GM21390 (cell line): ENCODE measurements at regions not wholly inside any gene's neighbourhood (a gene's known extent, or its start where the extent isn't known, plus 50 kb on each side); places are given as distances from the start of the nearest gene placed in this dataset.
"Not testable (repeated sequence)": the region's sequence is repeated elsewhere in the genome, so short reads cannot be mapped to it uniquely, and the experiment has no call there.

ENCODE experiments used
- ATAC-seq: cut with Tn5 transposase; IDR thresholded peaks from one replicate; pipeline ENCODE4 v1.9.1; 2021; ENCODE audit not compliant: unreplicated experiment

DNA sequence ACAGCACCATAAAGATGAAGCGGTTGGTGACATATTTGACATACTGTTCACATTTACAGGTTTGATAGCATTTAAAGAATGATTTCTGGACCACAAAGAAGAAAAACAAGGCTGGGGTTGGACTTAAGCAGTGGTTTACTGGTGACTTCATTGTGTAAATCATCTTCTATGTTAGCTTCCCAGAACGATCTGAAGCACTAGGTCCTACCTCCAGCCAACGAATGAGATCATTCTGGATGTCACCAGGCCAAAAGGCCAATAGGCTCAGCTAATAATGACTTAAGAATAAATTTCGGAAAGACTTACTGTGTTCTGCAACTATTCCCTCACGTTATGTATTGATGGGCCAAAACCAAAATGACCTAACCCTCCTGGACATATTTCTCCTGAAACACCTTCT is 675.3 kb upstream of the CCNG1 start:
- no peak for ATAC-seq

DNA sequence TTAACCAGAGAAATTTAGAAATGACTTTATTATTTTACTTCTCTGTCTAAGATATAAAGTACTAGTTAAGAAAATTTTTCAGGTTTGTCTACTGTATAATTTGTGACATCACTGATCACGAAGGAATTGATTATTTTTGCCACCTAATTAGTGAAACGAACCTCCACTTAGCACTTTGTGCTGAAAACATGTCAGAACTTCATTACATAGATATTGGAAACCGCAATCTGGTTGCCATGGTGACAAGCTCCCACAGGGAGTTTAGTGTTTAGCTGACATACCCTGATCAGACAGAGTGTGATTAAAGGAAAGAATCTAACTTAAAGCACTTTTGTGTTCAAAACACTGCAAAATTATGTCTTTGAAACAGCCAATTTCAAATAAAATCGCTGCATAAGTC is 668.4 kb upstream of the CCNG1 start:
- no peak for ATAC-seq

DNA sequence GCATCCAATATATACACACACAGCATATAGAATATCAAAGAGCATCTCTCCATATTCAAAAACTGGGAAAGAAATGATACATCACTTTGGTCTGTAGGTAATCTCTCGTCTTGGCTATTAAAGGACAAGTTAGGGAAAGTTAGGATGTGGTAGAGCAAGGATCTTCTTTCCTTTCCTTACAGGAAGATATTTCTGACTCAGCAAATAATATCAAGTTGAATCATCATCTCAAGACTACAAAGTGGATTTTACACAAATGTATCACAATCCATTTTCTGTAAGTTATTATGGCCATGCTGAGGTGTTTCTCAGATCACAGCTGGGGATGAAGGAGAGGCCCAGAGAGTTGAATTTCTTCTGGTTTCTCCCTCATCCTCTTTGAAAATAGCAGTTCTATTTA is 651.7 kb upstream of the CCNG1 start:
- ATAC-seq: no peak

DNA sequence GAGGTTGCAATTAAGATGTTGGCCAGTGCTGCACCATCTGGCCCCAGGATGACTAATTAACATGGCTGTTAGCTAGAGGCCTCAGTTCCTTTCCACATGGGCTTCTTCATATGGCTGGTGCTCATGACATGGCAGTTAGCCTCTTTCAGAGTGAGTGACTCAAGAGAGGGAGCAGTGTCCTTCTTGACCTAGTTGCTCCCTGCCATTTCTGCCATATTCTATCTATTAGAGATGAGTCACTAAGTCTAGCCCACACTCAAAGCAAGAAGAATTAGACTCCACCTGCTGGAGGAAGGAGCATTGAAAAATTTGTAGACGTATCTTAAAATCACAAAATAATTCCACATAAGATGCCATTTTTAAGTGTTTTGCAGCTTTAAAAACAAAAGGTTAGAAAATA is 651.2 kb upstream of the CCNG1 start:
- no peak for ATAC-seq

DNA sequence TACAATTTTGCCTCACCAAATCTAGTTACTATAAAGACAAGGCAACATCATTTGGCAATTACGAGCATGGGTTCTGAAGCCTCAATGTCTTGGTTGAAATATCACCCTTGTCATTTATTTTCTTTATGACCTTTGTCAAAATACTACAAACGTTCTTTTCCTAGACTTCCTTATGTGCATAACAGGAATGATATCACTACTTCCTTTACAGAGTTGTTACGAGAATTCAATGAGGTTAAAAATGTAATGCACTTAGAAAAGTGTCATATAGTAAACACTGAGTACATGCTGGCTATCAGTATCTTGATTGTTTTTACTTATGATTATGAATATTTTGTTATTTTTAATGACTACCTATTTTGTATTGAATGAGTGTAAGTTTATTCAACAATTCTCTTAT is 640.9 kb upstream of the CCNG1 start:
- no peak for ATAC-seq

DNA sequence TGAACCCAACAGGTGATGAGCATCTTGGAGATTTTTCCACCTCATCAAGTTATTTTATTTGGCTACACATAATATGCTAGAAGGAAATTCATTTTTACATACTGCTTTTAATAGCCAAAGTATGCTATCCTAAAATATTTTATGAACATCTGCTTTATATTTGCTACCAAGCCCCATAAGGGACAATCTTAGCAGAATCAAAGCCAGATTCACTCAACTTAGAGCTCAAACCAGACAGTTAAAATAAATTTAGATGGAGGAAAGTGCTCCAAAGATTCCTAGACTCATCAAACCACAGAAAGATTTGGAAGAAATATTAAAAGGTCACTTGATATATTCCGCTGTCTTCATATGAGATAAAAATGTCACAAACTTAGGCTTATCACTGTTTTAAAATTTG is 637.1 kb upstream of the CCNG1 start:
- no peak for ATAC-seq

DNA sequence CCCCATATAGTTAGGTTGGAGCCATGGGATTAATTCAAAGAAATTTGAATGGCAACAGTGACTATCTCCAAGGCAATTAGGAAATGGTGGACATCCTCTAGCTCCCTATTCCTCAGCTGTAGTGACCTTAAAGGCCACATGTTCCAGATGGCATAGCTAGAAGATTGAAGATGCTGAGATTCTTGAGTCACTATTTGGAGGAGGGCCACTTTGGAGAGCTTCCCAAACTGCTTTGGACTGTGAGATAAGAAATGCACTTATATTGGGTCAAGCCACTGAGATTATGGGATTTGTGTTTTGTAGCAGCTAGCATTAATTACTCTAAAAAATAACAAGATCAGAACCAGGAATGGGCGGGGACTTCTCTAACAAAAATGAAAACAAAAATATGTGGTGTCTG is 636.2 kb upstream of the CCNG1 start:
- no peak for ATAC-seq

DNA sequence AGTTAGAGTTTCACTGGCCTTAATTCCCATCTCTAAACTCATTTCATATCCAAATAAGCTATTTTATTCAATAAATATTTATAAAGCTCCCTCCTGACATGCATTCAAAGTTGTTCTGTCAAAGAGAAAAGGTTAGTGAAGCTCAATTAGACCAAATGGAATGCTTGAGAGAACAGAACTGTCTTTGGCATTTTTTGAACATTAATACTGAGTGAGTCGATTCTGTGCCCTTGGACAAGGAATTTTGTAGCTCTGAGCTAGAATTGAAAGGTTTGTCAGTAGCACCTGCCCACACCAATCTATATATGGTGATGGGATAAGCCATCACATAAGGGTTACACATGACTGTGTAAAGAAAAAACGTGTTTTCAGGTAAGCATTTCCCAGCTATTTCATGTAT is 631.2 kb upstream of the CCNG1 start:
- ATAC-seq: no peak

DNA sequence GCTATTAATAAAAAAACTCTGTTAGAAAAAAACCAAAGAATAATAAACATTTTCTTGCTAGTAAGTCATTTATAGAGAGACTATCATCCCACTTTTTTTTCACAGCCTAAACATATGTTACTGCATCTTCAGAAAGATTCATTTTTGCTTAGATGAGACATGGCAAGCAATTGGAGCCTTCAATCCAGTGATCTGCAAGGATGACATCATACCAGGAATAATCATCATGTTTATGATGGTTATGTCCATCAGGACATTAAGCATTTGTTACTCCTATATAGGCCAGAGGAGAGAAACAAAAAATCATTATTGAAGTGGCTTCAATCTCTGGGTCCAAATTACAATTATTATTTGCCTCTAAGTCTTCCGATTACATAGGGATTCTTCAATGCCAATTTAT is 626.3 kb upstream of the CCNG1 start:
- ATAC-seq: no peak

DNA sequence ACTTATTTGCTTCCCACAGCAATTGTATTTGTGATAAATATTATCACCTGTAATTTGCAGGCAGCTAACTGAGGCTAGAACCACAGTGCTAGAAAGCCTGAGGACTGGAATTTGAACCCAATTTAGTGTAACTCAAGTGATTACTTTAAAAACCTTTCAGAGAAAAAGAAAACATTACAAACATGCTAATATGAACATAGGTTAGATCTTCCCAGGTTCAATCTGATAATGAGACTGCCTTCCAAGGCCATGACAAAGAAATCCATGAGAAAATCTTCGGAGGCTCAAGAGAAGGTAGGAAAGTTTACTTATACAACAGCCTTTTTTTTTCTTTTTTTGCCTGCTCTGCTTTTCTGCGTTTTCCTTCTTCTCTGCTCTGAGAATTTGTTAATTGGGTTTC is 620.6 kb upstream of the CCNG1 start:
- no peak for ATAC-seq

DNA sequence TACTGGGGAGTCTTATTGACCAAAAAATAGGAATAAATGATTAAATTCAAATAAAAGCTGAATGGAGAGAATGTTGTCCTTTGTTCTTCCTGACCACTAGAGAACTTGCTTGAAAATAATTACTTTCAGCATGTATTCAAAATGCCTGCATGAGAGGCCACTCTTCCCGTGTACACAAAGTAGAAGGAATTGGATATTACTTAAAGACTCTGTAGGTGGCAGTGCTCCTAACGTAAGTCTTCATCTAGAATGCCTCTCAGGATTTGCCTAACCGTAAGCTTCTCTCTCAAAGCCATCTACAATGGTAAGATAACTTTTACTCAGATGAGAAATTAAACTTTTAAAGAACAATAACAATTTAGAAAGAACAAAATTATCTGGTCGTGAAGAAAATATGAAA is 620.0 kb upstream of the CCNG1 start:
- ATAC-seq: no peak

DNA sequence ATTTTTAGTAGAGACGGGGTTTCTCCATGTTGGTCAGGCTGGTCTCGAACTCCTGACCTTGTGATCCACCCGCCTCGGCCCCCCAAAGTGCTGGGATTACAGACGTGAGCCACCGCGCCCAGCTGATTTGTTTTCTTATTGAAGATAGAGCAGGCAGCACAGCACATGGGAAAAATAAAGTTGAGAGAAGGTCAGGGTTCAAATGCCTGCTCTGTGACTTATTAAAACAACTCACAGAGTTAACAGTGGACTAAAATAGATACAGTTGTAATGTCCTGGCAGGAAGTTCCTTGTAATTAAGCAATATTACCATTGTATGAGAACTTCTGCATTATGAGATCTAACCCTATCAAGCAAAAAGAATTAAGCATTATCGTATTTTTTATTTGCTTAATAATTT is 615.7 kb upstream of the CCNG1 start:
- not testable (repeated sequence) for ATAC-seq

DNA sequence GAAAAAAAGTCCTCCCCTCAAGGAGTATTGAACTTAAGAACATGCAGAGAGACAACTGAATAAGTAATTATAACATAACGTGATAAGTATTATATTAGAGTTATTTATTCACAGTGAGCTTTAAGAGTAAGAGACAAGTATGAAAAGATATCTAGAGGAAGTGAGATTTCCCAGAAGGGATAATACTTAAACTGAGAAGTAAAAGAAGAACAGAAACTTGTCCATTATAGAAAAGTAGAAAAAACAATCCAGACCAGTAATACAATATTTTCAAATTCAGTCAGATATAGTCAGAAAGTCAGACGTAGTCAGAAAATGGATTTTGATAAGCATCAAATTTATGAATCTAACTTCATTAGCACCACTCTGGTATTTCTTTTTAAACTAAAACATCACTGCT is 613.0 kb upstream of the CCNG1 start:
- ATAC-seq: peak; percentile 77

DNA sequence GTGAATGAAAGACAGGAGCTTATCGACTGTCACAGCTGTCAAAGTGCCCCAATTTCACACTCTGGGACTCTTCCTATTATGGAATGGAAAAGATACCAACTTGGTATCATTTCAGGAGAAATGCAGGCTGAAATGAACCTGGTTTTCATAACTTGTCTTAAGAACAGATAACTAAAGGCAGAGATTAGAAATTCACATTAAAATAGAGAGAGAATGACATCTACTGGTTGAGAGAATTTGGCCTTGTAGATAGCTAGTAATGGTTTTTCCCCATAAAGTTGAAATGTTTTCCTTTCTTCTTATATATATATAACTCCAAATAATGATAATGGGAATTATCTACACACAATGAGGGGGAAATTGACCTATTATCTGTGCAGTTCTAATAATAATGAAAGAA is 600.2 kb upstream of the CCNG1 start:
- ATAC-seq: no peak

DNA sequence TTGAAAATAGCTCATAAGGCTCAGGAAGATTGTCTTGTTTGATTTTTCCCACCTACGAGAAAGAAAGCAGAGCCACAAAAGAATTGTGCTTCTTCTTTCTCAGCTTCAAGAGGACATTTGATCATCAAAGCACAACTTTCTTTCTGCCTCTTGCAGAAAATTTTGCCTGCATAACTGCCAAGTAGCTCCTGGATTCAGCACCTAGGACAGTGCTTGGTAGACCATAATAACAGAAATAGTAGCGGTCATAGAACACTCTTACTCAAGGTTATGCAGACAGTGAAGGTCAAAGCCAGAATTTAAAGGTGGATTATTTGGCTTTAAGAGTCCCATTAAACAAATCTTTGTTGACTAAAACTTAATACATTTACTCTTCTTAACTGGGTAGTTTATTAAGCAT is 594.7 kb upstream of the CCNG1 start:
- ATAC-seq: no peak

DNA sequence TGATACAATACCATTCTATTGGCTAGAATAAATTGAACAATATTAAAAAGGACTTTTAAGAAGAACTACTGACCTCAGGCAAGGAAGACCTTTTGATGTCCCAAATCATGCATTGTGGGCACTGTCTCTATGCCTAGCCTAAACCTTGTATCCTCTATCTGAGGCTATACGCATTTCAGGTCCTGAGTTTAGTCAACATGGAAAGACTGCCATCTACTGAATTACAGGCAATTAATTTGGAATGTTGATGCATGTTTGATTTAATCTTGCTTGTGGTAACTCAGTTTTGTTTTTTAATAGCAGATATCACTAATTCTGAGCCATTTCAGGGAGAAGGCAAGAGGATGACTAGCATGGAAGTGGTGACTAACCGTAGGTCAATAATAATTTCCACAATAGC is 585.3 kb upstream of the CCNG1 start:
- no peak for ATAC-seq

DNA sequence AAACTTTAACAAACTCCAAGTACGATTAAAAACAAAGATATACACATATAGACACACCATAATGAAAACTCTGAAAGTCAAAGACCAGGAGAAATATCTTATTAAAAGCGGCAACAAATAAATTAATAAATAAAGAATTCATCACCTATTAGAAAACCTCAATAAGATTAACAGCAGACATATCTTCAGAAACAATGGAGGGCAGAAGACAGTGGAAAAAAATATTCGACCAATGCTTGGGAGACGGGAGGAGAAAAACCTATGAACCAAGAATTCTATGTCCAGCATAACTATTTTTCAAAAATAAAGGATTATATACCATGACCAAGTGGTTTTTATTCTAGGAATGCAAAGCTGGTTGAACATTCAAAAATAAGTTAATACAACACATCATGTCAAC is 578.6 kb upstream of the CCNG1 start:
- ATAC-seq: no peak

DNA sequence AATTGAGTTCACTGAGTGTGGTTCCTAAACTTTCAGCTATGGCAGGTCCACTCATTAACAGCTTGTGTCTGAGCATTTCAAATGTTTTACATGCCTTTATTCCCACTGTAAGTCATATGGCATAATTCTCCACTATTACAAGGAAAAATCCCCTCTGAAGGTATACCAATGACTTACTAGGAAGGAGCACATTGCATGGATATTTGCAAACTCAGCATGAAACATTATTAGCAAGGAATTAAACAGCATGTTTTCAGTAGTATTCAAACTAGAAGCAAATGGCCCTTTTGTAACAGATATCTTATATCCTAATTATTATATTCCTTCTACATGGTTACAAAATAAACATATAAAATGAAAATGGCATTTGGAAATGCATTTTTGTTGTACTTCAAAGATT is 566.4 kb upstream of the CCNG1 start:
- no peak for ATAC-seq

DNA sequence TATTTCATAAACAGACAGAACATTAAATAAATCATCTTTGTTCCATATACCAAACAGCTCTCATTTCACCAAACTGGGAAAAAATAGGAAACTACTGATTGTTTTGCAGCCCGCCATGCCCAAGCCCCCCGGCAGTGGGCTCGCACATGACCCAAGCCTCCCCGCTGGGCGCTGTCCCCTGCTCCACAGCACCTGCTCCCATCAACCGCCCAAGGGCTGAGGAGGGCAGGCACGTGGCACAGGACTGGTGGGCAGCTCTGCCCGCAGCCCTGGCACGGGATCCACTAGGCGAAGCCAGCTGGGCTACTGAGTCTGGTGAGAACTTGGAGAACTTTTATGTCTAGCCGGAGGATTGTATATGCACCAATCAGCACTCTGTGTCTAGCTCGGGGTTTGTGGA is 554.8 kb upstream of the CCNG1 start:
- ATAC-seq: no peak

DNA sequence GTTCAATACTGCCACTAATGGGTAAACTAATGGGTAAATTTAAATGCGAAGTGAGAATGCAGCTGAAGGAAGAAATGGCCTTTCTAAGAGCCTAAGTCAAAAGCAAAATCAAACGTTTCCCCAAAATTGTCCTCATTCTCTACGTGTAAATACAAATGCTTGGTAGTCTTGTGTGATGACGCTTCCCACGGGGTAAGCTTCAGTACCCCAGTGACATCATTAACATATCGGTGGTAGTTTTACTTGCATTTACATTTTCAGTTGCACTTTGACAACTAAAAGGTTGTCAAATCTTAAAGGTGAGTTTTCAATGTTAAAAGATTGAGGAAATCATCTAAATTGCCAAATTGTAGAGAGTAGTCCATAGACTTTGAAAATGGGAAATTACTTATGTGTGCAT is 550.7 kb upstream of the CCNG1 start:
- no peak for ATAC-seq

DNA sequence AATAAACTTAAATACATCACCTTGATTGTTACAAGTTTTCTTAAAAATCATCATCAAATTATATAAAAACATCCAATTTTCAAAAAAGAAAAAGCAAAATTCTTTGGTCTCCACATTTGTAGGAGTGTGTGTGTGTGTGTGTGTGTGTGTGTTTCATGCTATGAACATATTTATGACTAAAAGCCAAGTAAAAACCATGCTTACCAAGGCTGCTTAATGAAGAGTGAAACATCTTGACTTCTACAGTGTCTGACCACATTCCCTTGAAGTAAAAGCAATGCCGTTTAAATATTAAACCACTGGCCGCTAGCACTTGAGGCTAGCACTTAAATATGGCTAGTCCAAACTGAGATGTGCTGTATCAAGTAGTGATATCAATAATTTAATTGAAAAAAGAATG is 549.1 kb upstream of the CCNG1 start:
- ATAC-seq: no peak

DNA sequence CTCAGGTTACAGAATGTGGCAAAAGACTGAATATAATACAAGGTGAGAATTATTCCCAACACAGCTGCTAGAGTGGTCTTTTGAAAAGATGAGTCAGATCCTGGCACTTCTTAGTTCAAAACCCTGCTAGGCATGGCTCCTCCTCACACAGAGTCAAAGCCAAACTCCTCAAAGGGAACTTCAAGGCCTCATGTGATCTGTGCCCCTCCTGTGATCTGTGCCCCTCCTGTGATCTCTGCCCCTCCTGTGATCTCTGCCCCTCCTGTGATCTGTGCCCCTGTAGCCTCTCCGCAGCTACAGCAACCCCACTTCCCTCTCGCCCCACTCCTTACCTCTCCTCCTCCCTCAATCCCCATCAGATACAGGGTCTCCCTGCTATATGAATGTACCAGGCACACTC is 525.5 kb upstream of the CCNG1 start:
- no peak for ATAC-seq

DNA sequence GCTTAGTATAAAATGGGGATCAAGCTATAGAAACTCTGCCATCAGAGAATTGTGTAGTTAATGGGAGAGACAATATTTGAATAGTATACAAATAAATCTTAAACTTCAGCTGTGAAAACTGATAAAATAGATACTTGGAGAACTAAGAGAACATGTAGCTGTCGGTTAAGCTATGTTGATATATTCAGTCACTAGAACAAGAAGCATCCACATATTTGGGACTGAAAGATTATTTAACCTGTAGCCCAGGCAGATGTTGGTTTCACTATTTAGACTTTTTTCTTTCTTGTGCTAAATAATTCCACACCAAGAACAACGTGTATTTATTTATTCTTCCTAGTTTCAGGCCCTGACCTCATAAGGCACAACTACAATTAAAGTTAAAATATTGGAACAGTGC is 521.0 kb upstream of the CCNG1 start:
- no peak for ATAC-seq

DNA sequence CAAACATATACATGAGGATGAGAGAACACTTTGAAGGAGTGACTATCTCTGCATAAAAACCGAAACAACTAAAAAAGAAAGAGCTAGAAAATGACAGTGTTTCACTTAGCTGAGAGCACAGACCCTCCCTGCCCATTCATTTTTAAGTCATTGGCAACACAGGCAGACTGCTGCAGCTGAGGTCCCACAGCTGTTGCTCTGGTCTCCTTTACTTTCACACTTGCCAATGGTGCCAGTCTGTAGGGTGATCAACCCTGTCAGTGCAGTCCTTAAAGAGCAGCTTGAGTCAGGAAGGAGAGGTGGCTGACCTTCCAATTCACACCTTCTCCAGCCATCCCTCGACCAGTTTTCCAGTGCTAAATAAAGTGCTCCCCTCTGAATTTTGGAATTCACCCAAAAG is 508.3 kb upstream of the CCNG1 start:
- ATAC-seq: no peak
